ENCODE measurements at regions not wholly inside any gene's neighbourhood (a gene's known extent, or its start where the extent isn't known, plus 50 kb on each side); places are given as distances from the start of the nearest gene placed in this dataset.

GRCh38 chr11:37946155-37946766, 1348.2 kb upstream of the RAG2 start:
- no peak for TF ChIP-seq CTCF (IDR thresholded peaks at IDR 0.05)
- H3K9me3 ChIP-seq = no peaks in the 10 kb centered on the region
- no peaks in the 10 kb centered on the region for H3K4me1 ChIP-seq (ENCODE audit: control insufficient read depth in 1 of 2, insufficient read depth in 1 of 2, low read depth in 1 of 2, low read length in 1 of 2)

GRCh38 chr11:37942081-37942480, 1344.0 kb upstream of the RAG2 start:
- H3K27ac ChIP-seq = no peak overlapping the region
- no peaks in the 10 kb centered on the region for H3K4me1 ChIP-seq (ENCODE audit: control insufficient read depth in 1 of 2, insufficient read depth in 1 of 2, low read depth in 1 of 2, low read length in 1 of 2)
- no peaks in the 10 kb centered on the region for H3K9me3 ChIP-seq
- no peak for TF ChIP-seq CTCF (IDR thresholded peaks at IDR 0.05)
- no peaks in the 10 kb centered on the region for H3K36me3 ChIP-seq
- H3K4me3 ChIP-seq (ENCODE audit: low read depth in 1 of 2, low read length in 1 of 2) = no peak overlapping the region
- no peaks in the 10 kb centered on the region for H3K27me3 ChIP-seq

More at GRCh38 chr11:37946155-37946766, 1348.2 kb upstream of the RAG2 start:
- no peaks in the 10 kb centered on the region for H3K36me3 ChIP-seq
- H3K4me3 ChIP-seq (ENCODE audit: low read depth in 1 of 2, low read length in 1 of 2) = no peak overlapping the region
- H3K27ac ChIP-seq = no peak overlapping the region
- H3K27me3 ChIP-seq = no peaks in the 10 kb centered on the region

- no peak overlapping the region for H3K27ac ChIP-seq
- no peaks in the 10 kb centered on the region for H3K4me1 ChIP-seq (ENCODE audit: control insufficient read depth in 1 of 2, insufficient read depth in 1 of 2, low read depth in 1 of 2, low read length in 1 of 2)
- TF ChIP-seq CTCF (IDR thresholded peaks at IDR 0.05) = no peak
- no peak overlapping the region for H3K4me3 ChIP-seq (ENCODE audit: low read depth in 1 of 2, low read length in 1 of 2)
- H3K27me3 ChIP-seq = no peaks in the 10 kb centered on the region
- H3K9me3 ChIP-seq = no peaks in the 10 kb centered on the region
- no peaks in the 10 kb centered on the region for H3K36me3 ChIP-seq
Observed at GRCh38 chr11:37929100-37929653, 1331.1 kb upstream of the RAG2 start.

- Histone ChIP-seq H3K27ac (no peak overlapping the region), H3K27me3 (no peaks in the 10 kb centered on the region), H3K9me3 (no peaks in the 10 kb centered on the region), H3K4me3 (ENCODE audit: low read depth in 1 of 2, low read length in 1 of 2) (no peak overlapping the region), H3K4me1 (ENCODE audit: control insufficient read depth in 1 of 2, insufficient read depth in 1 of 2, low read depth in 1 of 2, low read length in 1 of 2) (no peaks in the 10 kb centered on the region), H3K36me3 (no peaks in the 10 kb centered on the region)
- no peak for TF ChIP-seq CTCF (IDR thresholded peaks at IDR 0.05)
Observed at GRCh38 chr11:37926772-37927171, 1328.7 kb upstream of the RAG2 start.

- Histone ChIP-seq H3K4me1 (ENCODE audit: control insufficient read depth in 1 of 2, insufficient read depth in 1 of 2, low read depth in 1 of 2, low read length in 1 of 2) (no peaks in the 10 kb centered on the region), H3K36me3 (no peaks in the 10 kb centered on the region), H3K27me3 (no peaks in the 10 kb centered on the region), H3K4me3 (ENCODE audit: low read depth in 1 of 2, low read length in 1 of 2) (no peak overlapping the region), H3K9me3 (no peaks in the 10 kb centered on the region), H3K27ac (no peak overlapping the region)
- no peak for TF ChIP-seq CTCF (IDR thresholded peaks at IDR 0.05)
Observed at GRCh38 chr11:37916331-37916730, 1318.3 kb upstream of the RAG2 start.

All from neutrophil (primary cell).